H9 (cell line): ENCODE measurements at regions not wholly inside any gene's neighbourhood (a gene's known extent, or its start where the extent isn't known, plus 50 kb on each side); places are given as distances from the start of the nearest gene placed in this dataset.

ENCODE experiments used
- DNase-seq: peaks from one replicate; pipeline ENCODE4 v3.0.0-alpha.2; 2017
- H2AFZ ChIP-seq: one replicate; pipeline ENCODE4 v1.6.1; 2013; ENCODE audit warnings: mild to moderate bottlenecking, low read length, control low read depth, moderate library complexity
- H2AK5ac ChIP-seq: 2 replicates; pipeline ENCODE4 v1.6.1; 2013; ENCODE audit warnings: low read length, control low read depth, mixed read lengths; ENCODE audit not compliant: insufficient read length
- H2BK120ac ChIP-seq: one replicate; pipeline ENCODE4 v1.6.1; 2013; ENCODE audit warnings: low read depth, mild to moderate bottlenecking, low read length, control low read depth, inconsistent platforms; ENCODE audit not compliant: poor library complexity, severe bottlenecking
- H2BK12ac ChIP-seq: 2 replicates; pipeline ENCODE4 v1.6.1; 2013; ENCODE audit warnings: low read length, control low read depth, mixed read lengths, low read depth; ENCODE audit not compliant: insufficient read length
- H2BK15ac ChIP-seq: 2 replicates; pipeline ENCODE4 v1.6.1; 2013; ENCODE audit warnings: low read depth, low read length, control low read depth
- H2BK20ac ChIP-seq: one replicate; pipeline ENCODE4 v1.6.1; 2013; ENCODE audit warnings: low read depth, mild to moderate bottlenecking, low read length, control low read depth, inconsistent platforms; ENCODE audit not compliant: poor library complexity, severe bottlenecking
- H2BK5ac ChIP-seq: 2 replicates; pipeline ENCODE4 v1.6.1; 2013; ENCODE audit warnings: low read length, control low read depth, mixed read lengths; ENCODE audit not compliant: insufficient read length
- H3K14ac ChIP-seq: 2 replicates; pipeline ENCODE4 v1.6.1; 2013; ENCODE audit warnings: low read length, control low read depth; ENCODE audit not compliant: insufficient read depth
- H3K18ac ChIP-seq: 2 replicates; pipeline ENCODE4 v1.6.1; 2013; ENCODE audit warnings: low read depth, mild to moderate bottlenecking, mixed read lengths, low read length, control low read depth; ENCODE audit not compliant: insufficient read length
- H3K23ac ChIP-seq: 2 replicates; pipeline ENCODE4 v1.6.1; 2013; ENCODE audit warnings: low read length, control low read depth, mixed read lengths, low read depth; ENCODE audit not compliant: insufficient read length
- H3K23me2 ChIP-seq: 2 replicates; pipeline ENCODE4 v1.6.1; 2013; ENCODE audit warnings: low read depth, mild to moderate bottlenecking, mixed read lengths, low read length, control low read depth; ENCODE audit not compliant: insufficient read length, poor library complexity, severe bottlenecking
- H3K27ac ChIP-seq: 2 replicates; pipeline ENCODE4 v1.5.1; 2013; ENCODE audit warnings: low read length, control low read depth, mixed read lengths, low read depth; ENCODE audit not compliant: insufficient read length
- H3K27me3 ChIP-seq: 2 replicates; pipeline ENCODE4 v1.6.1; 2013; ENCODE audit warnings: low read length, control low read depth, inconsistent platforms; ENCODE audit not compliant: insufficient read depth
- H3K4ac ChIP-seq: 2 replicates; pipeline ENCODE4 v1.6.1; 2013; ENCODE audit warnings: low read depth, mild to moderate bottlenecking, control low read depth, inconsistent platforms, low read length, moderate library complexity
- H3K4me1 ChIP-seq: 2 replicates; pipeline ENCODE4 v1.6.1; 2013; ENCODE audit warnings: low read length, control low read depth, inconsistent platforms; ENCODE audit not compliant: insufficient read depth
- H3K4me2 ChIP-seq: 2 replicates; pipeline ENCODE4 v1.6.1; 2013; ENCODE audit warnings: low read length, control low read depth, mixed read lengths; ENCODE audit not compliant: insufficient read length, insufficient read depth
- H3K56ac ChIP-seq: 2 replicates; pipeline ENCODE4 v1.6.1; 2013; ENCODE audit warnings: low read depth, mild to moderate bottlenecking, mixed read lengths, low read length, control low read depth; ENCODE audit not compliant: insufficient read length
- H3K79me1 ChIP-seq: 2 replicates; pipeline ENCODE4 v1.6.1; 2013; ENCODE audit warnings: low read depth, mild to moderate bottlenecking, moderate library complexity, low read length, control low read depth, inconsistent platforms; ENCODE audit not compliant: insufficient read depth, poor library complexity, severe bottlenecking
- H3K79me2 ChIP-seq: 2 replicates; pipeline ENCODE4 v1.6.1; 2013; ENCODE audit warnings: low read length, control low read depth, inconsistent platforms; ENCODE audit not compliant: insufficient read depth
- H3K9ac ChIP-seq: 2 replicates; pipeline ENCODE4 v1.6.1; 2013; ENCODE audit warnings: low read length, control low read depth, mixed read lengths; ENCODE audit not compliant: insufficient read length; ENCODE audit errors: extremely low read depth
- H3K9me3 ChIP-seq: one replicate; pipeline ENCODE4 v1.6.1; 2013; ENCODE audit warnings: low read depth, low read length, inconsistent platforms; ENCODE audit not compliant: control insufficient read depth
- H3T11ph ChIP-seq: one replicate; pipeline ENCODE4 v1.6.1; 2013; ENCODE audit warnings: mild to moderate bottlenecking, low read length, control low read depth, inconsistent platforms
- H4K20me1 ChIP-seq: one replicate; pipeline ENCODE4 v1.6.1; 2013; ENCODE audit not compliant: control insufficient read depth, insufficient read length, insufficient read depth
- H4K5ac ChIP-seq: 2 replicates; pipeline ENCODE4 v1.6.1; 2013; ENCODE audit warnings: low read depth, mild to moderate bottlenecking, mixed read lengths, low read length, control low read depth; ENCODE audit not compliant: insufficient read length
- H4K8ac ChIP-seq: replicated peaks from 2 replicates; pipeline ENCODE4 v1.6.1; 2013; ENCODE audit warnings: low read length, control low read depth, mixed read lengths, low read depth; ENCODE audit not compliant: insufficient read length
- H4K91ac ChIP-seq: 2 replicates; pipeline ENCODE4 v1.6.1; 2013; ENCODE audit warnings: low read depth, mild to moderate bottlenecking, moderate library complexity, mixed read lengths, low read length, control low read depth; ENCODE audit not compliant: insufficient read length
- H3K27ac Mint-ChIP-seq, 3 experiments: 2 replicates in 2 of 3; 3 replicates in 1 of 3; pipeline ENCODE4 v1.8.0; 2020 to 2021; ENCODE audit warnings: mixed read lengths in 3 of 3, mild to moderate bottlenecking in 1 of 3, moderate library complexity in 1 of 3
- H3K27me3 Mint-ChIP-seq: 2 replicates; pipeline ENCODE4 v1.8.0; 2021; ENCODE audit warnings: low read depth, mild to moderate bottlenecking, moderate library complexity, mixed read lengths
- H3K36me3 Mint-ChIP-seq, 3 experiments: 2 replicates in 2 of 3; 3 replicates in 1 of 3; pipeline ENCODE4 v1.8.0; 2020 to 2021; ENCODE audit warnings: low read depth in 3 of 3, mixed read lengths in 3 of 3; ENCODE audit not compliant: insufficient read depth in 1 of 3
- H3K4me1 Mint-ChIP-seq, 2 experiments: 2 replicates each; pipeline ENCODE4 v1.8.0; 2020; ENCODE audit warnings: mixed read lengths in 2 of 2
- H3K4me3 Mint-ChIP-seq, 2 experiments: 2 replicates in 1 of 2; 3 replicates in 1 of 2; pipeline ENCODE4 v1.8.0; 2020 to 2021; ENCODE audit warnings: mild to moderate bottlenecking in 2 of 2, mixed read lengths in 2 of 2, moderate library complexity in 1 of 2
- H3K9me3 Mint-ChIP-seq, 2 experiments: 2 replicates in 1 of 2; 3 replicates in 1 of 2; pipeline ENCODE4 v1.8.0; 2020; ENCODE audit warnings: mild to moderate bottlenecking in 2 of 2, mixed read lengths in 2 of 2, moderate library complexity in 1 of 2
- TF ChIP-seq, protein P1 (sequence below): fragments of 200-600 bp; sonication (generic); conservative IDR thresholded peaks from 3 replicates; pipeline ENCODE4 v1.8.0; 2021; ENCODE audit warnings: antibody characterized with exemption, mild to moderate bottlenecking

DNA sequence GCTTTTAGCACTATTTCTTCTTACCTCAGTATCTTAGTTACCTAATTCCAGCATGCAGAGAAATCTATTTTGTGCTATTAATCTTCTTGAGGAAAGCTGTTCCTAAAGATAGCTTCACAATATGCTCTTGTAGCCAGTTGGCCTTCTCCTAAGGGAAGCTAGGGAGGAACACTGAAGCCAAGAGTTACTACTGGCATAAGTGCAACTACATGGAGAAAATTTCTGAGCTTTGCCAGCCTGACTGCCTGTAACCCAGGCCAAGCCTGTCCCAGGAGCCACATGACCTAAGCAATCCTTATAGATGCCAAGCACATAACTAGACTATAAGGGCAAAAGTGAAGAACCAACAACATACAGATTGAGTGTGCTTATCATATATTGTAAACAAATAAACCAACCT, 890.2 kb downstream of the FLRT2 start:
- Histone ChIP-seq H3T11ph (no peak overlapping the region), H2AK5ac (no peak overlapping the region), H3K23ac (no peak overlapping the region), H4K8ac (no peak overlapping the region), H3K9me3 (no peaks in the 10 kb centered on the region), H3K23me2 (no peaks in the 10 kb centered on the region), H2BK15ac (no peak overlapping the region), H3K79me2 (no peaks in the 10 kb centered on the region), H2BK20ac (no peak overlapping the region), H3K14ac (no peak overlapping the region), H3K4ac (no peak overlapping the region), H3K18ac (no peak overlapping the region), H4K5ac (no peak overlapping the region), H3K4me1 (no peaks in the 10 kb centered on the region), H3K27me3 (no peaks in the 10 kb centered on the region), H2BK12ac (no peak overlapping the region), H2BK5ac (no peak overlapping the region), H3K79me1 (no peaks in the 10 kb centered on the region), H3K27ac (no peak overlapping the region), H4K20me1 (no peaks in the 10 kb centered on the region), H2BK120ac (no peak overlapping the region), H4K91ac (no peak overlapping the region), H3K56ac (no peak overlapping the region), H2AFZ (no peak overlapping the region), H3K4me2 (no peak overlapping the region), H3K9ac (no peak overlapping the region)
- Mint-ChIP-seq H3K9me3 (peaks cover 1 to 12% of the 10 kb centered on the region in 2 experiments; a peak in 3 of 5 replicates), H3K4me3 (no peak overlapping the region), H3K27ac (no peak overlapping the region; a peak in 1 of 7 replicates), H3K4me1 (no peaks in the 10 kb centered on the region), H3K36me3 (peaks cover 0 to 6% (median 0%) of the 10 kb centered on the region in 3 experiments; a peak in 2 of 7 replicates), H3K27me3 (no peaks in the 10 kb centered on the region)
- DNase-seq, result no peak
- TF ChIP-seq, protein P1, sequence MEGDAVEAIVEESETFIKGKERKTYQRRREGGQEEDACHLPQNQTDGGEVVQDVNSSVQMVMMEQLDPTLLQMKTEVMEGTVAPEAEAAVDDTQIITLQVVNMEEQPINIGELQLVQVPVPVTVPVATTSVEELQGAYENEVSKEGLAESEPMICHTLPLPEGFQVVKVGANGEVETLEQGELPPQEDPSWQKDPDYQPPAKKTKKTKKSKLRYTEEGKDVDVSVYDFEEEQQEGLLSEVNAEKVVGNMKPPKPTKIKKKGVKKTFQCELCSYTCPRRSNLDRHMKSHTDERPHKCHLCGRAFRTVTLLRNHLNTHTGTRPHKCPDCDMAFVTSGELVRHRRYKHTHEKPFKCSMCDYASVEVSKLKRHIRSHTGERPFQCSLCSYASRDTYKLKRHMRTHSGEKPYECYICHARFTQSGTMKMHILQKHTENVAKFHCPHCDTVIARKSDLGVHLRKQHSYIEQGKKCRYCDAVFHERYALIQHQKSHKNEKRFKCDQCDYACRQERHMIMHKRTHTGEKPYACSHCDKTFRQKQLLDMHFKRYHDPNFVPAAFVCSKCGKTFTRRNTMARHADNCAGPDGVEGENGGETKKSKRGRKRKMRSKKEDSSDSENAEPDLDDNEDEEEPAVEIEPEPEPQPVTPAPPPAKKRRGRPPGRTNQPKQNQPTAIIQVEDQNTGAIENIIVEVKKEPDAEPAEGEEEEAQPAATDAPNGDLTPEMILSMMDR, result no peak
